Stimulated activated CD4-positive, alpha-beta T cell treated with anti-CD3 and anti-CD28 coated beads, Interleukin-4, amount 100 ng/mL, for 24 hours (primary cell): ENCODE measurements at regions not wholly inside any gene's neighbourhood (a gene's known extent, or its start where the extent isn't known, plus 50 kb on each side); places are given as distances from the start of the nearest gene placed in this dataset.

Source experiments
- DNase-seq: peaks from one replicate; pipeline ENCODE4 v3.0.0-alpha.2; 2020

DNA sequence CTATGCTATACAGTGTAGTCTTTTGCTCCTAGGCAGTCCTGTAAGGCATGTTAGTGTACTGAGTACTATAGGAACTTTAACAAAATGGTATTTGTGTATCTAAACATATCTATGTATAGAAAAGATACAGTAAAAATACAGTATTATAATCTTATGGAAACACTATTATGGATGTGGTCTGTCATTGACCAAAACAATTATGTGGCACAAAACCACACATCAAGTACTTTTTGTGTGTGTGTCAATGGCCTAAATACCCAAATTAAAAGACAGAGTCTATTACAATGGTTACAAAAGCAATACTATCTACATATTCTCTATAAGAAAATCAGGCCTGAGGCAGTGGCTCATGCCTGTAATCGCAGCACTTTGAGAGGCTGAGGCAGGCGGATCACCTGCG lies 610.2 kb upstream of the NDST4 start:
- DNase-seq: no peak

DNA sequence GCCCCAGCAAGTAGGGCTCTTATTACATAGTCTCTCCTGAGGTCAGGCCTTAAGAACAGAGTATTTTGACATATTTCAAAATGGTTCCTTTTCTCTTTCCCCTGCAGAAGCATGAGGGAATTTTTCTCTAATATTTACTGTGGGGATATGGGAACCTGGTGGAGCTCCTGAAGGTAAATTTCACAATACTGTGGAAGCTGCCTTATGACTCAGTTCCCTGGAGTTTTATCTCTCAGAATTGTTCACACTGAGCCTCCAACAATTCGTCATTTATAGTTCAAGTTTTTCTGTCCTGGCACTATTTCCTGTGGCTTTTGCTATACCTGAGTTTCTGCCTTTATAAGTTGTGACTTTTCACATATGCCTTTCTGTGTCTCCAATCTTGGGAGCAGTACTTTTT lies 607.2 kb upstream of the NDST4 start:
- no peak for DNase-seq

DNA sequence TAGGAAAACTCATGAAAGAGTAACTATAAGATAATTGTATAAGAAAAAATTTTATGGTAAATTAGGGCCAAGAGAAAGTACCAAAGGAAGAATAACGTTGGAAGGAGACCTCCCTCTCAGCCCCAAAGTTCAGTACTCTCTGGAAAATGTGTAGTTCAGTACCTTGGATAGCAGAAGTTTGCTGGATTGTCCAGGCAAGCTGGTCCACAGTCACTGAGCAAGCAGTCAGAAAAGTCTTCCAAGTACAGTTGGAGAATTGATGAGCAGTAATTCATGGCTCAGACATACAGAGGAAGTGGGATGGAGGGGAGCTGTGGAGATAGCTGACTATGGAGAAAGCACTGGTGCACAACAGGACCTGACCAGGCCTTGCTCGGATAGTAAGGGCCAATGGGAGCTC lies 598.2 kb upstream of the NDST4 start:
- no peak for DNase-seq

DNA sequence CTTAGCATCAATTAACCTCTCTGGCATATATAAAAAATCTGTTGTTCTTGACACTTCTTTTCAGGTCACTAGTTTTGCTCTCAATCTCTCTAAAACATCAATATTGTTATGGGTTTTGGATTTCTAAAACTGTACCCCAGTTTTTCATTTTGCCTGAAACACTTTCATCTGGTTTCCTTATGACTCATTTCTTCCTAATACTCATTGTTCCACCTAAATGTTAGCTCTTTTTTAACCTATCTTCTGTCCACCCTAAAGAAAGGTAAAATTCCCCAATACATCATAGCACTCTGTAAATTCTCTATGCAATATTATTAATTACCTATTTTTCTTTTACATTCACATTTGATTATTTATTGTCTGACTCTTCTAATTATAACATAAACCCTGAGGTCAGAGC lies 575.5 kb upstream of the NDST4 start:
- no peak for DNase-seq

DNA sequence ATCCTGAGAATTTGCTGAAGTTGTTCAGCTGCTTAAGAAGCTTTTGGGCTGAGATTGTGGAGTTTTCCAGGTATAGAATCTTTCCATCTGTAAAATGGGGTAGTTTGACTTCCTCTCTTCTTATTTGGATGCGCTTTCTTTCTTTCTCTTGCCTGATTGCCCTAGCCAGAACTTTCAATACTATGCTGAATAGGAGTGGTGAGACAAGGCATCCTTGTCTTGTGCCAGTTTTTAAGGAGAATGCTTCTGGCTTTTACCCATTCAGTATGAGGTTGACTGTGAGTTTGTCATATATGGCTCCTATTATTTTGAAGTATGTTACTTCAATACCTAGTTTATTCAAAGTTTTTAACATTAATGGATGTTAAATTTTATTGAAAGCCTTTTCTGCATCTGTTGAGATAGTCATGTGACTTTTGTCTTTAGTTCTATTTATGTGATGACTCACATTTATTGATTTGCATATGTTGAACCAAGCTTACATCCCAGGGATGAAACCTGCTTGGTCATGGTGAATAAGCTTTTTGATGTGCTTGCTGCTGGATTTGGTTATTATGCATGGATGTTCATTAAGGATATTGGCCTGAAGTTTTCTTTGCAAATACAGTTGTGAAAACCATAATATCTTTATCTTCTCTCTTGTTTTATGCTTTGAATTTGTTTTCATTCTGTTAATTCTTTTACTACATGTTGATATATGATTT lies 573.8 kb upstream of the NDST4 start:
- DNase-seq: no peak

DNA sequence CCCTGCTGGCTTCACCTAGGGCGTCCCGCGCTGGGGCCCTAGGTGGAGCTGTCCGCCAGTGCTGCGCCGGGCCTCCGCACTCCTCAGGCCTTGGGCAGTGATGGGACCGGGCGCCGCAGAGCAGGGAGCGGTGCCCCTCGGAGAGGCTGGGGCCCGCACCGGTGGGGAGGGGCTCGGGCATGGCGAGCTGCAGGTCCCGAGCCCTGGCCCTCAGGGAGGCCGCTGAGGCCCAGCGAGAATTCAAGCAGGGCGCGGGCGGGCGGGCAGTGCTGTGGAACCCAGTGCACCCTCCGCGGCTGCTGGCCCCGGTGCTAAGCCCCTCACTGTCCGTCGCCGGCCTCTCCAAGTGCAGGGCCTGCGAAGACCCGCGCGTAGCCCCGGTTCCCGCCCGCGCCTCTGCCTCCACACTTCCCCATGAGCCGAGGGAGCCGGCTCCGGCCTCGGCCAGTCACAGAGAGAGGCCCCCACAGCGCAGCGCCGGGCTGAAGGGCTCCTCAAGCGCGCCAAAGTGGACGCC lies 565.1 kb upstream of the NDST4 start:
- DNase-seq: no peak

DNA sequence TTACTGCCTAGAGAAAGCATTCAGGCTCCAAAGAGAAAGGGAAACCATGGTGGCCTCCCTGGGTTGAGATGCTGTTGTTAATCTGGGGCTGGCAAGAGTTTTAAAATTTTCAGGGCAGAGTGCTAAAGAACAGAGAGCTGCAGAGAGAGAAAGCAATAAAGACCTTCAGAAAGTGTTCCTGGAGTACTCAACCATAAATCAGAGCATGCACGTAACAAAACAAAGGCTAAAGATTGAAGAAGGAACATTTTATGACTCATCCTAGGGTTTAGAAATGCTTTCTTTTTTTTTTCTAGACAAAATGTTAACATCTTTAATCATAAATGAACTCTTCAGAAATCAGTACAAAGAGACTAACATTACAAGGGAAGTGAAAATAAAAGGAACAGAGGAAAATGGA lies 562.3 kb upstream of the NDST4 start:
- no peak for DNase-seq

DNA sequence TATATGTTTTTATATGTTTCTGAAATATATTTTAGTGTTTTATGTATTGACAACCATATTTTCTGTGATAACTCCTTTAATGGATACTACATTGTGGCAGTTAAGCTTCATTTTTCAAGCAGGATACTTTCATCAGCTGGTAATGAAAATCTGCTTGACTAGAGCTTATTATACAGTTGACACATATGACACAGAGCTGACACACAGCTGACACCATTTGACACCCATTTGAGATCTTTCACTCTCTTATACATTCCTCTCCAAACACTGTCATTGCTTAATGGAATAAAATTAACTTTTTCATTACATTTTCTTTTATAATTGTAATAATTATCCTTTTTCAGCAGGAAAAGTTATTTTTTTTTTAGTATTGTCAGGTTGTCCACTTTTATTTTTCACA lies 561.1 kb upstream of the NDST4 start:
- no peak for DNase-seq

DNA sequence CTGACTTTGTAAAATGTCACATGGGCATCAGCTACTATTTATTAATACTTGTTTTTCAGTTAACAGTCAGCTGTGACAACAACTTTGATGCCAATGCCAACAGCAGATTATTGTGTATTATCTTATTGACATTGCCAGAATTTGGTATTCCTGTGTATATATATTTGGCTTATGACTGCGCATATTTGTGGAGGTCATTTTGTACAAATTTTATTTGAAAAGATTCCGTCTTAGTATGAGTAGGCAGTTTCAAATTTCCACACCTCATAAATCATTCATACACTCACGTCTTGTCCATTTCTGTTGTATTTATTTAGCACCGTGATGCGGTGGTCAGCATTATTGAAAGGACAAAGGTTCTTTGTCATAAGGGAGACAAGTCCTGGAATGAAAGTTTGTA lies 558.2 kb upstream of the NDST4 start:
- DNase-seq: no peak

DNA sequence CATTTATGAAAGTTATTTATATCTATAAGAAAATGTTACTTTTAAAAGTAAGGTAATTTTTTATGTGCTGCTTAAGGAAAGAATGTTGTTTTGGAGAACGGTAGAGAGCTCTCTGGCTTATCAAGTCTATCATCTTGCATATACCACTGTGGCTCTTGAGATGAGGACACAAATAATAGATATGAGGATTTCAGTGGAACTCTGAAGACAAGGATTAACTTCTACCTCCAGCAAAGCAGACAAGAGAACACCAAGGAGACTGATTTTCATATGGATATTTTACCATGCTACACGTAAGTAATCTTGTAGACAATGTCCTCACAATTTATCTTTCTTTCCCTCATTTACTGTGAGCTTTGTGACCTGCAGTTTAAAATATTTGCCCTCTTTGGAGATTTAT lies 557.5 kb upstream of the NDST4 start:
- no peak for DNase-seq

DNA sequence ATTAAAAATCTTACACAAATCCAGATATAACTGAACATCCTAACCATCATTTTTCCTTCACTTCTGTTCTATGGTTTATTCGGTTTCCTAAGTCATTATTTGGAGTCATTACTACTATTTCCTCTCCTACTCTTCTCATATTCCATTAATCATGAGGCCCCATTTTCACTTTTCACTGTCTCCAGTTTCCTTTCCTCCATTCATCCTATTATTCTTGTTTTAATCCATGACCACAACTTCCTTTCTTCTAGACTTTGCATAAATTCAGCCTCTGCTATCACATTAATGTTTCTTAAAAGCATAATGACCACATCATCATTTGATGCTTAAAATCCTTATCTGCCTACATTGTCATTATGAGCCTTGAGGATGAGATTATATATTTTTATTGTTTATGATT lies 555.0 kb upstream of the NDST4 start:
- no peak for DNase-seq

DNA sequence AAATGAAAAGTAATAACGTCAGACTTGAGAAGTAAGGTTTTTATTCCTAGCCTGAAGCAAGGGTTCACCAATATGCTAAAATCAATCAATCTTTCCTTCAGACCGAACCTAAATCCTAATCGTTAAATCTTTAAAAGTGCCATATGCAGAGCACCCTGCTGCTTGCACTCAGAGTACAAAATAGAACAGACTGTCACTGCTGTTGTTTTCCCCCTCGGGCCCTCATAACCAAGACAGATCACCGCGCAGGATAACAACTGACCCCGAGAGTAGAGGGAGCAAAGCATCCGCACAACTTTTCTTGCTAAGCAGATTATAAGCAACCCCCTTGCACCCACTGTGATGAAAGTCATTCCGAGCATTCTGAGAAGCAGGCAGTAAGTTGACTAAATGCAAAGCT lies 550.9 kb upstream of the NDST4 start:
- DNase-seq: no peak

DNA sequence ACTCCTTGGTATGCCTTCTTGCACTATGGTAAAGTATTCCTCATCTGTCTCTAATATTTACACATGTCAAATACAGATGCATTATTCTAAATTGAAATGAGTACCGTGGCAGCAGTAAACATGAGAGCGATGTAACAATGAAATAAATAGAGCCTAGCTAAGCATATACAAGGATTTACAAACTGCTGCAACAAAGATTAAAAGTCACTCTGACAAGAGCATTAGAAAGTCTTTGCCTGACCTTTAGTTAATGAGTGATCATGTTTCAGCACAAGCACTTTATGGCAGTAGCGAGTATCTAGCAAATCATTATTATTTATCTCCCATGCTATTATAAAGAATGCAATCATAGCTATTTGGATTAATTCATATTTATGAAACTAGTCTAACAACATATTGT lies 547.0 kb upstream of the NDST4 start:
- DNase-seq: no peak

DNA sequence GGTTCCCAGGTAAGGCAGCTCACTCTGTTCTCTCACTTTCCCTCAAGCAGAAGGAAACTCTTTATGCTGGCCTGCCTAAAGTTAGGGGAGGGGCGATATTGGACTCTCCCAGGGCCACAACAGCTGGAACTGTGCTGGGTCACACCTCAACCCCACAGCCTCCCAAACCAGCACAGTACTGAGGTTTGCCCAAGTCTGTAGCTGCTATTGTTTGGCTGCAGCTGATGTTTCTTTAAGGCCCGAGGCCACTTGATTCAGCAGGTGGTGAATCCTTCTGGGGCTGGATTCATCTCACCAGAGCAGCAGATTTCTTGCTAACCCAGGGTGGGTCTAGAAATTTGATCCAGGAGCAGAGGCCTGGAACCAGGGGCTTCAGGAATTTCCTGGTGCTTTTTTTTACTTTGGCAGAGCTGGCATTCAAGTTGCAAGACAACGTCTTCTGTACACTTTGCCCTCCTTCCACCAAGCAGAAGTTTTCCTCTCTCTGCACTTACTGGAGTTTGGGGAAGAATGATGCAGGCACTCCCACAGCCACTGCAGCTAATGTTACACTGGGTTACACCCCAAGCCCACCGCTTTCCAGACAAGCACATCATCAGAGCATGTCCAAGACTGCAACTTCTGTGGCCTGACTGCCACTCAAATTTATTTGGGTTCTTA lies 544.7 kb upstream of the NDST4 start:
- no peak for DNase-seq

DNA sequence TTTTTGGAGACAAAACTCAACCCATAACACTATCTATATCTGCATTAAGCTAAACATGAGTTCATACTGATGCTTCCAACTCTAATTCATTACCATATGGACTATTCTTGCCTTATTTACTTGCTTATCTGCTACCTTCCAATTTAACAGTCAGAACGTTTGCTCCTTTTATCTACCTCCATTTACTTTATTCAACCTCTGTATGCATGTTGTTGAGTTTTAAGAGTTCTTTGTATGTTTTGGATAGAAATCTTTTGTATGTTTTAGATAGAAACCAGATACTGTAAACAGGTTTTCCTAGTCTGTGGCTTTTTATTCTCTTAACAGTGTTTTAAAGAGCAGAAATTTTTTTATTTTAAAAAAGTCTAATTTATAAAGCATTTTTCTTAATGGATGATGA lies 542.2 kb upstream of the NDST4 start:
- DNase-seq: no peak

DNA sequence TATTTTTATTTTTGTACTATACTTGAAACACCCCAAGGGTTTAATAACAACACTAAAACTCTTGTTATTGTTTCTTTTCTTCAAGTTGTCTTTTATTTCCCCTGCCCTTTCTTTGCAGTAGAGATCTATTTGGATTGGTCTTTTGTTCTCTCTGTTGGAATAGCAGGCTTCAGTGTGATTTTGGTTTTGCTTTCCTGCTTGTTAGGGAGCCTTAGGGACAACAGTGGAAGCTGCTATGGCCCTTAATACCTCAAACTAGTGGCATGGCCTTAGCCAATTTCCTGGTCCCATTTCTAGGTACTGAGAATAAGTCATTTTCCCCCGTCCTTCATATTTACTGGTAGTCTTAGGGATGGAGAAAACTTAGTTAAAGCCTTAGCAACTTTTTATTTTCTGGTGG lies 535.4 kb upstream of the NDST4 start:
- no peak for DNase-seq

DNA sequence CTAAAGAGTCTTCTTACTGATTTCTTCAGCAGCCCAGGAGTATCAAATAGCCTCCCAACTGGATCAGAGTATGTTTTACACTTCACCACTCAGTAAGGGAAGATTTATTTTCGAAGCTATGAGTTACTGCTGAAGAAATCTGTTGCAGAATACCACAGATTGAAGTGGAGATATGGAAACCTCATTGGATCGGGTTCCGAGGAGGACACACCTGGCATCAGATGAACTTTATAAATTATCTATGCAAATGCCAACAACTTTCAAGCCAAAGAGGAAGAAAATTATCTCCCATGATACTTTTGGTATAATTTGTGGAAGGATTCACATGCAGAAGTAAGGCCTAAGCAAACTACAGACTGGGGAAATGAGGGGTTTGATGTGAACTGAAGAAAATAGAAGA lies 515.9 kb upstream of the NDST4 start:
- DNase-seq: no peak

DNA sequence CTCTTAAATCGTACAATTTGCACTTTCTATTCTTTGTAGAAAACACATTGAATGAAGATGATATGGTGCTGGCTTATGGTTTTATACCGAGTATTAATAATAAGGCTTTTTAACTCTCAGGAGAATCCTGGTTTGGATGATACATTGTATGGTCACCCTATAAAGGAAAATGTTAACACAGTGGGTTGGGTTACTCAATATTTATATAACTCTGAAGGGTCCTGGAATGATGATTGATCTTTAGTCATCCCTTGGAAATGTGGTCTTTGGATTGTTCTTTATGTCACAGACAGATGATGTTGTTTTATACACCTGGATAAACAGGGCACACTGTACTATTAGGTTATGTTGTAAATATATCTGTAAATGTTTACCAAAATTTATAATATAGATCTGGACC lies 496.2 kb upstream of the NDST4 start:
- no peak for DNase-seq

DNA sequence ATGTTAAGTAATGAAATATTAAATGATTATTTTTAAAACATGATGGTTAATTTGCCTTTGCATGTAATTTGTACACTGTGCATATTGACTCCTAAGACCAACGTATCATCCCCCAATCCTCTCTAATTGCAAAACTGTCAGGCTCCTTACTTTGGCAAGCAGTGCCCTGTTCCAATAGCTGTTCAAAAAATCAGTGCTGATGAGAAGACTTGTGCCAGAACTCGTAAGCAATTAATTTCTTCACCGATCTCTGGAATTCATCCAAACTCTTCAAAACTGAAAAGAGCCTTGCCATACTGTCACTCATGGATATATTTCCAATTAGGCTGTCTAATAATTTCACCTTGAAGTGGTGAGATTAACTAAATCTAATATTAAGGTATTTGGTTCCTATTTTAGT lies 493.9 kb upstream of the NDST4 start:
- DNase-seq: no peak

DNA sequence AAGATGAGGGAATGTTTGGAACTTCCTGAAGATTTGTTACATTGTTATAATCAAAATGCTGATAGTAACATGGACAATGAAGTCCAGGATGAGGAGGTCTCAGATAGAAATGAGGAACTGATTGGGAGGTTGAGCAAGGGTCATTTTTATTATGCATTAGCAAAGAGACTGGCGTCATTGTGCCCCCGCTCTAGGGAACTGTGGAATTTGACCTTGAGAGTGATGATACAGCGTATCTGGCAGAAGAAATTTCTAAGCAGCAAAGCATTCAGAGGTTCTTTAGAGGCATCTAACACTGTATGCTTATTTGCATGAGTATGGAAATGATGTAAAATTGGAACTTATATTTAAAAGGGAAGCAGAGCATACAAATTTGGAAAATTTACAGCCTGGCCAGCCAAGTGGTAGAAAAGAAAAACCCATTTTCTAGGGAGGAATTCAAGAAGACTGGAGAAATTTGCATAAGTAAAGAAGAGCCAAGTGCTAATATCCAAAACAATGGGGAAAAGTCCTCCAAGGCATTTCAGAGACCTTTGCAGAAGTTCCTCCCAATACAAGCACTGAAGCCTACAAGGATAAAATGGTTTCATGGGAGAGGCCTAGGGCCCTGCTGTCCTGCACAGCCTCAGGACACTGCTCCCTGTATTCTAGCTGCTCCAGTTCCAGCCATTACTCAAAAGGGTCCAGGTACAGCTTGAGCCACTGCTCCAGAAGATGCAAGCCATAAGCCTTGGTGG lies 483.0 kb upstream of the NDST4 start:
- no peak for DNase-seq

DNA sequence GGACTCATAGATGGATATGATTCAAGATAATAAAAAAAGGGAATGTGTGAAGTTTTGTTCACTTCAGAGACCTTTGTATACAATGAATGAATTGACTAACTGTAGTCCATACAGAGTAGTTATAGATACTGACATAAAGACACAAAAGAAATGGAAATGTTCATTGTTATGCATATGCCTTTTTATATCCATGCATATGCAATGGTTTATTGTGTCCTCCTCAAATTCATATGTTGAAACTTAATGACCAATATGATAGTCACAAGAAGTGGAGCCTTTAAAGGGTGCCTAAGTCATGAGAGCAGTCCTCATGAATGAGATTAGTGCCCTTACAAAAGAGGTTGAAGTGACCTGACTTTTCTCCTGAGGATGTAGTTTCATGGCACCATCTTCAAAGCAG lies 467.5 kb upstream of the NDST4 start:
- DNase-seq: no peak

DNA sequence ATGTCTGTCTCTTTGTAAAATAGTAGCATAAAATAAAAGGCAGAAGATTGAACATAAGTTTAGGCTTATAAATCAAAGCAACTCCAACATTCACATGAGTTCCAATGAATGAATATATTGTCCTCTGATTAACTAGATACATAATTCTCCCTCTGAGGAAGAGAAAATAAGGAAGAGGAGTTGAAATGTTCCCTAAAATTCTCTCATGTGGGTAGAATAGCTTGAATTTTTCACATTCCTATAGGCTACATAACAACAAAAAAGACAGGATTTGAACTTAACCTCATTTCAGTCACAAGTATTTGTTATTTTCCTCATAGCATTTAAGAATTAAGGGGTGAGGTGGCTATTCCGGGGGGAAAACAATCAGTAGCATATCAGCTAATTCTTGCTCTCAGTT lies 462.4 kb upstream of the NDST4 start:
- no peak for DNase-seq

DNA sequence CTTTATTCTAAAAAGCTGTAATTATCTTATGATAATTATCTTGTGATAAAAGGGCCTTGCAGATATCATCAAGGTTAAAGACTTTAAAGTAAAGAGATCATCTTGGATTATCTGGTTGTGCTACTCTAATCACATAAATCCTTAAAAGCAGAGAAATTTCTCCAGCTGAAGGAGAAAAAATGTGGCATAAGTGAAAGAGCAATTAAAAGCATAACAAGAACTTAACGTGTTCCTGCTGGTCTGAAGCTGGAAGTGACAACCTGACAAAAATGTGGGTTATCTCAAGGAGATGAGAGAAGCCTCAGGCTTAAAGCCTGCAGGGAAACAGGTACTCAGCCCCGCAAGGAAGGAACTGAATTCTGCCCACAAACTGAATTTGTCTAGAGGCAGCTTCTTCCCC lies 449.1 kb upstream of the NDST4 start:
- no peak for DNase-seq

DNA sequence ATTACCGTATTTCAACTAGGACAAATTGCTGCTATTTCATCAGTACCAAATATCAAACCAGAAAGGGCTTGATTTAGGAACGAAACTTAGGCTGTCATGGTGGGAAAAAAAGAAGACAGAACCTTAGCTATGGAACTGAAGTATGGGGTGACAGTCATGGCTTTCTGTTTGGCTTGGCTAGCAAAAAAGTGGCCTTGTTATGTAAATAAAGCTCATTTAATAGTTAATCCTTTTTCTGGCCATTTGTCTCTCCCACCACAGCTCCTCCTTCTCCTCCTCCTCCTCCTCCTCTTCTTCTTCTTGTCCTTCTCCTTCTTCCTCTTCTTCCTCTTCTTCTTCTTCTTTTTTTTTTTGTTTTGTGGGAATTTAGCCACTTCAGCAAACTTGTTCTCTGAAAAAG lies 434.7 kb upstream of the NDST4 start:
- no peak for DNase-seq
